PC-3 (cell line): ENCODE measurements at regions not wholly inside any gene's neighbourhood (a gene's known extent, or its start where the extent isn't known, plus 50 kb on each side); places are given as distances from the start of the nearest gene placed in this dataset.

Experiments used
- ATAC-seq: fragments of 200-7000 bp; cut with Tn5 transposase; 2 replicates; pipeline ENCODE4 v1.9.1; 2020; ENCODE audit warnings: mild to moderate bottlenecking, moderate library complexity
- BruUV-seq: library from RNA; stranded (reverse); fragments of 400-500 nt; replicated peaks from 2 replicates; lab custom pipeline; 2021; lab: Mats Ljungman, UMichigan
- CTCF ChIA-PET: fragments of 300-600 bp; sonication (Branson Sonifier 250); formaldehyde crosslinking; loops from one replicate; lab custom pipeline; 2022; ENCODE audit warnings: antibody characterized with exemption; lab: Charles Lee
- POLR2A ChIA-PET: fragments of 300-600 bp; sonication (Branson Sonifier 250); formaldehyde crosslinking; loops from one replicate; lab custom pipeline; 2022; ENCODE audit warnings: antibody characterized with exemption; ENCODE audit not compliant: unreplicated experiment; lab: Charles Lee
- DNase-seq: peaks from one replicate; pipeline ENCODE4 v3.0.0-alpha.2; 2015
- H2AFZ ChIP-seq: fragments of 300-600 bp; sonication (generic); 2 replicates; pipeline ENCODE4 v1.6.0; 2016; ENCODE audit warnings: antibody characterized with exemption, low read length
- H3F3A ChIP-seq: fragments of 300-600 bp; sonication (generic); one replicate; pipeline ENCODE4 v1.6.0; 2017; ENCODE audit warnings: antibody characterized with exemption, low read length, control low read depth, mild to moderate bottlenecking; ENCODE audit not compliant: unreplicated experiment
- H3K27ac ChIP-seq: fragments of 300-600 bp; sonication (generic); 2 replicates; pipeline ENCODE4 v1.5.1; 2016; ENCODE audit warnings: mild to moderate bottlenecking, low read length
- H3K27me3 ChIP-seq: fragments of 300-600 bp; sonication (generic); 2 replicates; pipeline ENCODE4 v1.6.1; 2016; ENCODE audit warnings: low read length, mixed read lengths
- H3K36me3 ChIP-seq: fragments of 300-600 bp; sonication (generic); 2 replicates; pipeline ENCODE4 v1.6.1; 2016; ENCODE audit warnings: low read depth, mixed run types, low read length, mixed read lengths
- H3K4me1 ChIP-seq: fragments of 300-600 bp; sonication (generic); 2 replicates; pipeline ENCODE4 v1.5.1; 2016; ENCODE audit warnings: low read length; ENCODE audit not compliant: insufficient read depth
- H3K4me2 ChIP-seq: fragments of 300-600 bp; sonication (generic); 2 replicates; pipeline ENCODE4 v1.6.0; 2016; ENCODE audit warnings: low read length
- H3K4me3 ChIP-seq: fragments of 300-600 bp; sonication (generic); 2 replicates; pipeline ENCODE4 v1.5.1; 2016; ENCODE audit warnings: mild to moderate bottlenecking, low read length, mixed read lengths
- H3K79me2 ChIP-seq: fragments of 300-600 bp; sonication (generic); 2 replicates; pipeline ENCODE4 v1.6.1; 2017; ENCODE audit warnings: low read length, mixed read lengths
- H3K9ac ChIP-seq: fragments of 300-600 bp; sonication (generic); 2 replicates; pipeline ENCODE4 v1.6.0; 2016; ENCODE audit warnings: mild to moderate bottlenecking, low read length
- H3K9me2 ChIP-seq: fragments of 300-600 bp; sonication (generic); replicated peaks from 2 replicates; pipeline ENCODE4 v1.6.1; 2016; ENCODE audit warnings: mixed run types, low read length, mixed read lengths
- H3K9me3 ChIP-seq: fragments of 300-600 bp; sonication (generic); 2 replicates; pipeline ENCODE4 v1.6.1; 2016; ENCODE audit warnings: low read length, mixed read lengths
- H4K20me1 ChIP-seq: fragments of 300-600 bp; sonication (generic); 2 replicates; pipeline ENCODE4 v1.6.1; 2016; ENCODE audit warnings: low read length, mixed read lengths
- CTCF ChIP-seq: fragments of 300-600 bp; sonication (generic); conservative IDR thresholded peaks from 2 replicates; pipeline ENCODE4 v1.5.1; 2017; ENCODE audit warnings: antibody characterized with exemption, low read depth, mild to moderate bottlenecking, low read length
- EZH2 ChIP-seq: fragments of 300-600 bp; sonication (generic); IDR thresholded peaks from one replicate; pipeline ENCODE4 v1.6.1; 2017; ENCODE audit warnings: antibody characterized with exemption, mild to moderate bottlenecking, low read length; ENCODE audit not compliant: unreplicated experiment
- EZH2phosphoT487 ChIP-seq: fragments of 300-600 bp; sonication (generic); IDR thresholded peaks from 2 replicates; pipeline ENCODE4 v1.6.1; 2018; ENCODE audit warnings: mild to moderate bottlenecking, antibody characterized with exemption, low read length, borderline replicate concordance
- intact Hi-C: fragments of 100-400 bp; cut with micrococcal nuclease; formaldehyde crosslinking; loops from 2 replicates; pipeline ENCODE4 v1.9.0; 2023

- no peak for ATAC-seq
- TF ChIP-seq EZH2phosphoT487 (no peak), EZH2 (no peak), CTCF (no peak)
These were observed 53.9 kb upstream of the RORB start for GRCh38 chr9:74443036-74443750.

GRCh38 chr9:74444369-74444768 lies 52.8 kb upstream of the RORB start:
- no peaks in the 10 kb centered on the region for H3K36me3 ChIP-seq
- no peak overlapping the region for H2AFZ ChIP-seq
- DNase-seq (no peak), ATAC-seq (no peak)
- no peak overlapping the region for H3K9ac ChIP-seq
- no peak overlapping the region for H3K27ac ChIP-seq
- no peaks in the 10 kb centered on the region for H4K20me1 ChIP-seq
- BruUV-seq, result no TSS peak
- no peaks in the 10 kb centered on the region for H3K4me1 ChIP-seq
- no peaks in the 10 kb centered on the region for H3K9me2 ChIP-seq
- H3K79me2 ChIP-seq, result no peaks in the 10 kb centered on the region
- CTCF ChIA-PET, result no interaction called here
- POLR2A ChIA-PET, result no interaction called here
- H3F3A ChIP-seq, result no peaks in the 10 kb centered on the region
- no peak overlapping the region for H3K4me2 ChIP-seq
- intact Hi-C loops, result no loop called here
- TF ChIP-seq EZH2phosphoT487 (no peak), CTCF (no peak), EZH2 (no peak)
- H3K9me3 ChIP-seq, result no peaks in the 10 kb centered on the region
- H3K4me3 ChIP-seq, result no peak overlapping the region
- H3K27me3 ChIP-seq, result no peaks in the 10 kb centered on the region

More at GRCh38 chr9:74443036-74443750, 53.9 kb upstream of the RORB start:
- H3K4me3 ChIP-seq, result no peak overlapping the region
- no peaks in the 10 kb centered on the region for H3K36me3 ChIP-seq
- intact Hi-C loops, result no loop called here
- DNase-seq, result no peak
- H3K27ac ChIP-seq, result no peak overlapping the region
- H3K9me2 ChIP-seq, result no peaks in the 10 kb centered on the region
- no peak overlapping the region for H3K9ac ChIP-seq
- ChIA-PET CTCF (no interaction called here), POLR2A (no interaction called here)
- no peaks in the 10 kb centered on the region for H4K20me1 ChIP-seq
- no peak overlapping the region for H2AFZ ChIP-seq
- no peaks in the 10 kb centered on the region for H3K4me1 ChIP-seq
- no peaks in the 10 kb centered on the region for H3K27me3 ChIP-seq
- BruUV-seq, result no TSS peak
- H3F3A ChIP-seq, result no peaks in the 10 kb centered on the region
- H3K79me2 ChIP-seq, result no peaks in the 10 kb centered on the region
- H3K4me2 ChIP-seq, result no peak overlapping the region
- no peaks in the 10 kb centered on the region for H3K9me3 ChIP-seq
